Neural progenitor cell (in vitro differentiated cells): ENCODE measurements at regions not wholly inside any gene's neighbourhood (a gene's known extent, or its start where the extent isn't known, plus 50 kb on each side); places are given as distances from the start of the nearest gene placed in this dataset.

Experiments used
- DNase-seq: peaks from one replicate; pipeline ENCODE4 v3.0.0-alpha.2; 2016; ENCODE audit warnings: low spot score
- H2AFZ ChIP-seq: fragments of 200-600 bp; sonication (generic); replicated peaks from 2 replicates; pipeline ENCODE4 v1.6.1; 2016; ENCODE audit warnings: antibody characterized with exemption
- H3F3A ChIP-seq: fragments of 200-600 bp; sonication (generic); 2 replicates; pipeline ENCODE4 v1.6.1; 2016; ENCODE audit warnings: antibody characterized with exemption, low read depth
- H3K27ac ChIP-seq: fragments of 200-600 bp; sonication (generic); 2 replicates; pipeline ENCODE4 v1.5.1; 2016; ENCODE audit warnings: mild to moderate bottlenecking
- H3K27me3 ChIP-seq: fragments of 200-600 bp; sonication (generic); 2 replicates; pipeline ENCODE4 v1.6.1; 2016; ENCODE audit warnings: mild to moderate bottlenecking, moderate library complexity
- H3K36me3 ChIP-seq: fragments of 200-600 bp; sonication (generic); 2 replicates; pipeline ENCODE4 v1.5.1; 2016
- H3K4me1 ChIP-seq: fragments of 200-600 bp; sonication (generic); 2 replicates; pipeline ENCODE4 v1.6.1; 2016; ENCODE audit warnings: mixed run types
- H3K4me2 ChIP-seq: fragments of 200-600 bp; sonication (generic); 2 replicates; pipeline ENCODE4 v1.6.1; 2016
- H3K4me3 ChIP-seq: fragments of 200-600 bp; sonication (generic); 2 replicates; pipeline ENCODE4 v1.5.1; 2016
- H3K79me2 ChIP-seq: fragments of 200-600 bp; sonication (generic); 2 replicates; pipeline ENCODE4 v1.6.1; 2016; ENCODE audit warnings: low read depth
- H3K9ac ChIP-seq: fragments of 200-600 bp; sonication (generic); 2 replicates; pipeline ENCODE4 v1.6.1; 2016
- H3K9me3 ChIP-seq: fragments of 200-600 bp; sonication (generic); 2 replicates; pipeline ENCODE4 v1.5.1; 2016; ENCODE audit warnings: low read depth
- H4K20me1 ChIP-seq: fragments of 200-600 bp; sonication (generic); 2 replicates; pipeline ENCODE4 v1.6.1; 2016; ENCODE audit warnings: low read depth
- H3K27ac Mint-ChIP-seq: 3 replicates; pipeline ENCODE4 v1.8.0; 2021; ENCODE audit warnings: mixed read lengths
- H3K27me3 Mint-ChIP-seq: 2 replicates; pipeline ENCODE4 v1.8.0; 2022; ENCODE audit warnings: low read depth, mild to moderate bottlenecking, inconsistent platforms, moderate library complexity, mixed read lengths; ENCODE audit not compliant: insufficient read depth
- H3K36me3 Mint-ChIP-seq: 3 replicates; pipeline ENCODE4 v1.8.0; 2021; ENCODE audit warnings: mixed read lengths
- H3K4me1 Mint-ChIP-seq: 3 replicates; pipeline ENCODE4 v1.8.0; 2021; ENCODE audit warnings: mixed read lengths
- H3K4me3 Mint-ChIP-seq: 3 replicates; pipeline ENCODE4 v1.8.0; 2021; ENCODE audit warnings: mild to moderate bottlenecking, moderate library complexity, mixed read lengths
- H3K9me3 Mint-ChIP-seq: 3 replicates; pipeline ENCODE4 v1.8.0; 2020; ENCODE audit warnings: mixed read lengths
- CTCF ChIP-seq: fragments of 200-600 bp; sonication (generic); IDR thresholded peaks from 2 replicates; pipeline ENCODE4 v1.5.1; 2017; ENCODE audit warnings: antibody characterized with exemption, mild to moderate bottlenecking
- EZH2 ChIP-seq: fragments of 200-600 bp; sonication (generic); IDR thresholded peaks from 2 replicates; pipeline ENCODE4 v1.6.1; 2017; ENCODE audit warnings: antibody characterized with exemption, mild to moderate bottlenecking, moderate library complexity
- EZH2phosphoT487 ChIP-seq: fragments of 200-600 bp; sonication (generic); IDR thresholded peaks from 2 replicates; pipeline ENCODE4 v1.6.1; 2017; ENCODE audit warnings: antibody characterized with exemption

DNA sequence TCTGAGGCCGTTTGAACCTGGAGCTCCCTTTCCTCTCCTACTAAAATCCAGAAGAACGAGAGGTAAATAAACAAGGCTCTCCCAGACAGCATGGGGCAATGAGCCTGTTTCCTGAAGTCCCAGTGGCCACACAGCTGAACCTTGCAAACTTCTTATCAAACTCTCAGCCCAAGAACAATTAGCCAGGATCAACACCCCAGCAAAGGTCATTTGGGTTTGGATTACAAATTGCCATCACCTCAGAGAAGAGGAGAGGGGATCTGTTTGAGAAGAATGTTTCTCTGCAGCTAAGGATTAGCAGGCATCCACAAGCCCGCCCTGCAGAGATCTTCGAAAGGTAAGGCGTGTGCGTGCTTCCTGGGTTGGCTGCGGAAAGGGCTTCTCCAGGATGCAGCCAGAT, 201.9 kb upstream of the SOX1 start:
- no peaks in the 10 kb centered on the region for H3K27me3 ChIP-seq
- Mint-ChIP-seq H3K36me3 (peaks cover 2% of the 10 kb centered on the region), H3K9me3 (peaks cover 25% of the 10 kb centered on the region), H3K27me3 (peaks cover 18% of the 10 kb centered on the region), H3K4me3 (no peak overlapping the region), H3K4me1 (peaks cover 24% of the 10 kb centered on the region), H3K27ac (no peak overlapping the region)
- H3K4me3 ChIP-seq, result no peak overlapping the region
- H2AFZ ChIP-seq, result no peak overlapping the region
- no peaks in the 10 kb centered on the region for H3K79me2 ChIP-seq
- H3F3A ChIP-seq, result no peaks in the 10 kb centered on the region
- no peaks in the 10 kb centered on the region for H3K36me3 ChIP-seq
- no peaks in the 10 kb centered on the region for H3K9me3 ChIP-seq
- no peak overlapping the region for H3K27ac ChIP-seq
- no peak overlapping the region for H3K9ac ChIP-seq
- H3K4me1 ChIP-seq, result peaks cover 15% of the 10 kb centered on the region
- no peak overlapping the region for H3K4me2 ChIP-seq
- no peaks in the 10 kb centered on the region for H4K20me1 ChIP-seq
- DNase-seq, result no peak
- TF ChIP-seq EZH2phosphoT487 (no peak), EZH2 (no peak), CTCF (no peak)

- DNase-seq, result no peak
These were observed 201.1 kb upstream of the SOX1 start for GRCh38 chr13:111865826-111866225.

GRCh38 chr13:111866731-111867245, 200.2 kb upstream of the SOX1 start:
- H3K27ac Mint-ChIP-seq, result no peak overlapping the region
- H2AFZ ChIP-seq, result no peak overlapping the region
- H4K20me1 ChIP-seq, result no peaks in the 10 kb centered on the region
- TF ChIP-seq EZH2, result no peak
- no peak for TF ChIP-seq CTCF
- no peak for TF ChIP-seq EZH2phosphoT487
- H3K4me3 Mint-ChIP-seq, result no peak overlapping the region
- H3K4me1 ChIP-seq, result peaks cover 10% of the 10 kb centered on the region
- no peak overlapping the region for H3K4me2 ChIP-seq
- H3K4me3 ChIP-seq, result no peak overlapping the region
- no peaks in the 10 kb centered on the region for H3K79me2 ChIP-seq
- H3K36me3 ChIP-seq, result no peaks in the 10 kb centered on the region
- no peak for DNase-seq
- H3F3A ChIP-seq, result no peaks in the 10 kb centered on the region
- H3K9me3 Mint-ChIP-seq, result peaks cover 15% of the 10 kb centered on the region
- H3K4me1 Mint-ChIP-seq, result peaks cover 9% of the 10 kb centered on the region
- H3K27me3 Mint-ChIP-seq, result peaks cover 10% of the 10 kb centered on the region
- H3K27me3 ChIP-seq, result no peaks in the 10 kb centered on the region
- H3K27ac ChIP-seq, result no peak overlapping the region
- H3K9ac ChIP-seq, result no peak overlapping the region
- no peaks in the 10 kb centered on the region for H3K36me3 Mint-ChIP-seq
- H3K9me3 ChIP-seq, result no peaks in the 10 kb centered on the region

More at GRCh38 chr13:111865826-111866225, 201.1 kb upstream of the SOX1 start:
- Histone ChIP-seq H3K4me2 (no peak overlapping the region), H3F3A (no peaks in the 10 kb centered on the region), H3K4me3 (no peak overlapping the region), H3K79me2 (no peaks in the 10 kb centered on the region), H3K9me3 (no peaks in the 10 kb centered on the region), H3K4me1 (peaks cover 10% of the 10 kb centered on the region), H3K27ac (no peak overlapping the region), H3K27me3 (no peaks in the 10 kb centered on the region), H3K9ac (no peak overlapping the region), H4K20me1 (no peaks in the 10 kb centered on the region), H2AFZ (no peak overlapping the region), H3K36me3 (no peaks in the 10 kb centered on the region)
- H3K27me3 Mint-ChIP-seq, result peaks cover 11% of the 10 kb centered on the region
- H3K36me3 Mint-ChIP-seq, result peaks cover 2% of the 10 kb centered on the region
- H3K4me1 Mint-ChIP-seq, result peaks cover 18% of the 10 kb centered on the region
- TF ChIP-seq CTCF, result no peak
- TF ChIP-seq EZH2, result no peak
- H3K4me3 Mint-ChIP-seq, result no peak overlapping the region
- H3K27ac Mint-ChIP-seq, result no peak overlapping the region
- peaks cover 20% of the 10 kb centered on the region for H3K9me3 Mint-ChIP-seq
